ENCODE measurements at regions not wholly inside any gene's neighbourhood (a gene's known extent, or its start where the extent isn't known, plus 50 kb on each side); places are given as distances from the start of the nearest gene placed in this dataset.
"Not testable (repeated sequence)": the region's sequence is repeated elsewhere in the genome, so short reads cannot be mapped to it uniquely, and the experiment has no call there.

- TF ChIP-seq CTCF (IDR thresholded peaks at IDR 0.05; ENCODE audit: insufficient read depth, low read depth, low read length), result no peak
- no peak overlapping the region for H3K4me3 ChIP-seq (ENCODE audit: low read depth, low read length)
- DNase-seq (ENCODE audit: low read depth), result no peak
Observed at GRCh38 chr12:23139026-23139425, 514.1 kb downstream of the ETNK1 start.

- no peak for TF ChIP-seq CTCF (IDR thresholded peaks at IDR 0.05; ENCODE audit: insufficient read depth, low read depth, low read length)
- no peak overlapping the region for H3K4me3 ChIP-seq (ENCODE audit: low read depth, low read length)
- no peak for DNase-seq (ENCODE audit: low read depth)
Observed at GRCh38 chr12:23140710-23141109, 515.7 kb downstream of the ETNK1 start.

GRCh38 chr12:23141335-23141734 is 516.4 kb downstream of the ETNK1 start:
- TF ChIP-seq CTCF (IDR thresholded peaks at IDR 0.05; ENCODE audit: insufficient read depth, low read depth, low read length), result no peak
- DNase-seq (ENCODE audit: low read depth), result no peak
- no peak overlapping the region for H3K4me3 ChIP-seq (ENCODE audit: low read depth, low read length)

GRCh38 chr12:23146070-23146469 is 521.1 kb downstream of the ETNK1 start:
- H3K4me3 ChIP-seq (ENCODE audit: low read depth, low read length); DNase-seq (ENCODE audit: low read depth): not testable (repeated sequence)

- no peak for TF ChIP-seq CTCF (IDR thresholded peaks at IDR 0.05; ENCODE audit: insufficient read depth, low read depth, low read length)
- DNase-seq (ENCODE audit: low read depth), result no peak
Observed at GRCh38 chr12:23168459-23168858, 543.5 kb downstream of the ETNK1 start.

GRCh38 chr12:23169012-23169695 is 544.2 kb downstream of the ETNK1 start:
- no peak for TF ChIP-seq CTCF (IDR thresholded peaks at IDR 0.05; ENCODE audit: insufficient read depth, low read depth, low read length)
- DNase-seq (ENCODE audit: low read depth), result no peak
- H3K4me3 ChIP-seq (ENCODE audit: low read depth, low read length), result no peak overlapping the region

More at GRCh38 chr12:23168459-23168858, 543.5 kb downstream of the ETNK1 start:
- H3K4me3 ChIP-seq (ENCODE audit: low read depth, low read length), result no peak overlapping the region

- no peak for TF ChIP-seq CTCF (IDR thresholded peaks at IDR 0.05; ENCODE audit: insufficient read depth, low read depth, low read length)
- H3K4me3 ChIP-seq (ENCODE audit: low read depth, low read length), result no peak overlapping the region
- DNase-seq (ENCODE audit: low read depth), result no peak
Observed at GRCh38 chr12:23169696-23170013, 544.7 kb downstream of the ETNK1 start.

All from fibroblast of villous mesenchyme (primary cell).